ENCODE measurements at regions not wholly inside any gene's neighbourhood (a gene's known extent, or its start where the extent isn't known, plus 50 kb on each side); places are given as distances from the start of the nearest gene placed in this dataset.

- no peak for FAIRE-seq
- Histone ChIP-seq H3K36me3 (ENCODE audit: control insufficient read depth in 2 of 2, extremely low read depth in 1 of 2, insufficient read depth in 2 of 2, low read length in 2 of 2) (no peaks in the 10 kb centered on the region), H4K20me1 (replicated peaks; ENCODE audit: control insufficient read depth, extremely low read depth, insufficient read depth, low read length) (no peaks in the 10 kb centered on the region), H2AFZ (ENCODE audit: low read depth, low read length) (no peak overlapping the region), H3K4me1 (ENCODE audit: control insufficient read depth, extremely low read depth, insufficient read depth, low read length) (no peaks in the 10 kb centered on the region), H3K4me2 (ENCODE audit: insufficient read depth, low read length) (no peak overlapping the region), H3K27ac (ENCODE audit: insufficient read depth, low read depth, low read length) (no peak overlapping the region), H3K27me3 (ENCODE audit: control insufficient read depth in 2 of 2, insufficient read depth in 2 of 2, low read length in 2 of 2) (no peaks in the 10 kb centered on the region), H3K9ac (replicated peaks; ENCODE audit: extremely low read depth, insufficient read depth, low read length) (no peak overlapping the region), H3K4me3 (replicated peaks in 1 of 3; ENCODE audit: insufficient read depth in 1 of 3, low read depth in 1 of 3, low read length in 3 of 3) (no peak overlapping the region), H3K9me1 (replicated peaks; ENCODE audit: control insufficient read depth, extremely low read depth, insufficient read depth, low read length) (no peaks in the 10 kb centered on the region), H3K9me3 (replicated peaks; ENCODE audit: control insufficient read depth, insufficient read depth, low read length) (no peaks in the 10 kb centered on the region), H3K79me2 (ENCODE audit: control insufficient read depth, insufficient read depth, low read length) (no peaks in the 10 kb centered on the region)
- BruUV-seq (replicated peaks) = no TSS peak
- ChIA-PET POLR2A (no interaction called here), CTCF (interaction anchor here (1.9 kb wide), 1 partner anchor 157 kb away, joined by 19 read pairs; no protein-coding TSS in a partner anchor)
- TF ChIP-seq JUN (IDR thresholded peaks at IDR 0.05; ENCODE audit: borderline replicate concordance, insufficient read depth, insufficient read length, low read depth) (no peak), POLR2A (IDR thresholded peaks at IDR 0.05; ENCODE audit: low read depth, low read length) (no peak), POLR2AphosphoS5 (IDR thresholded peaks at IDR 0.05; ENCODE audit: insufficient read depth, low read depth, low read length) (no peak), GATA2 (IDR thresholded peaks at IDR 0.05; ENCODE audit: insufficient read depth, insufficient read length, low read depth, low read length) (no peak), FOS (IDR thresholded peaks at IDR 0.05; ENCODE audit: borderline replicate concordance, insufficient read depth, low read length) (no peak), MYC (IDR thresholded peaks at IDR 0.05; ENCODE audit: low read depth, low read length) (no peak)
- TF ChIP-seq, protein P1, sequence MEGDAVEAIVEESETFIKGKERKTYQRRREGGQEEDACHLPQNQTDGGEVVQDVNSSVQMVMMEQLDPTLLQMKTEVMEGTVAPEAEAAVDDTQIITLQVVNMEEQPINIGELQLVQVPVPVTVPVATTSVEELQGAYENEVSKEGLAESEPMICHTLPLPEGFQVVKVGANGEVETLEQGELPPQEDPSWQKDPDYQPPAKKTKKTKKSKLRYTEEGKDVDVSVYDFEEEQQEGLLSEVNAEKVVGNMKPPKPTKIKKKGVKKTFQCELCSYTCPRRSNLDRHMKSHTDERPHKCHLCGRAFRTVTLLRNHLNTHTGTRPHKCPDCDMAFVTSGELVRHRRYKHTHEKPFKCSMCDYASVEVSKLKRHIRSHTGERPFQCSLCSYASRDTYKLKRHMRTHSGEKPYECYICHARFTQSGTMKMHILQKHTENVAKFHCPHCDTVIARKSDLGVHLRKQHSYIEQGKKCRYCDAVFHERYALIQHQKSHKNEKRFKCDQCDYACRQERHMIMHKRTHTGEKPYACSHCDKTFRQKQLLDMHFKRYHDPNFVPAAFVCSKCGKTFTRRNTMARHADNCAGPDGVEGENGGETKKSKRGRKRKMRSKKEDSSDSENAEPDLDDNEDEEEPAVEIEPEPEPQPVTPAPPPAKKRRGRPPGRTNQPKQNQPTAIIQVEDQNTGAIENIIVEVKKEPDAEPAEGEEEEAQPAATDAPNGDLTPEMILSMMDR (IDR thresholded peaks at IDR 0.05; ENCODE audit: extremely low read depth in 1 of 2, insufficient read depth in 1 of 2, low read depth in 1 of 2, low read length in 2 of 2) = no peak
- intact Hi-C loops (cut with micrococcal nuclease) = no loop called here
- dilution Hi-C loops (cut with MboI; ENCODE audit: extremely low pct_ligation_motif_present, low sequenced_read_pairs) = no loop called here
- DNase-seq (ENCODE audit: low read depth, low spot score) = no peak
Measured at GRCh38 chr6:169988769-169989550, 237.5 kb downstream of the ERMARD start.
